ENCODE measurements at regions not wholly inside any gene's neighbourhood (a gene's known extent, or its start where the extent isn't known, plus 50 kb on each side); places are given as distances from the start of the nearest gene placed in this dataset.

DNA sequence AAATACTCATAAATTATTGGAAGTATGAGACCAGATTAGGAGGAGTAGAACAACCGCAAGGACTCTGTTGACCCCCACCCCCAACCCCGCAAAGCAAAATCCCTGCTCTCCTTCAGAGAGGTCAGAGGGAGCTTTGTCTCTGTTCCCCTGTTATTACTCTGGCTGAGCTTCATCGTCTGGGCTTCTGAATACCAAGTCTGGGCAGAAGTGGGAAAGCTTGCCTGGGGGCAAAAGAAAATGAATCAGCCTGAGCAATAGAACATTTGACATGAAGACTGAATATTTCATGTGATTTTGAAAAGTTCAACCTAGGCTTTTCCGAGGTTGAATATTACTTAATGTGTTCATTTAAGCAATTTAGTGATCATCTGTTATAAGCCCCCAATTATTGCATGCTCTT, 114.6 kb upstream of the ARHGAP28 start:
- DNase-seq: no peak

GRCh38 chr18:6616981-6617380, 112.5 kb upstream of the ARHGAP28 start:
- DNase-seq: no peak

GRCh38 chr18:6621437-6621836, 108.1 kb upstream of the ARHGAP28 start:
- no peak for DNase-seq

- no peak for DNase-seq
These were observed 106.2 kb upstream of the ARHGAP28 start for GRCh38 chr18:6623278-6623677.

DNA sequence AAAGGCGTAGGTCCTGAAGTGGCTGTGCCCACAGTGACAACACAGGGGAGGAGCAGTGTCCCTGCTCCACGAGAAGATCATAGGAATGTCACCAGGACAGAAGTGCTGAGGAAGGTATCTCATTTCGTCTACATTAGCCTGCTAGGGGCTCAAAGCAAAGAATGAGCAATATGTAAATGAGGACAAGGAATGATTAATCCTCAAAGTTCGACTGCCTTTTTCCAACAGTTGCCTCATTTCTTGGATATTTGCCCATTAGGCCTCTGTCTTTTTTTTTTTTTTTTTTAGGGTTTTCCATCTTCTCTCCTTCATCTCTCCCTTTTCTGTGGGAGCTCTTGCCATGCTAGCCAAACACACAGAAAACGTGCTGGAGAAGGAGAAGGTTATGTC, 105.2 kb upstream of the ARHGAP28 start:
- no peak for DNase-seq

DNA sequence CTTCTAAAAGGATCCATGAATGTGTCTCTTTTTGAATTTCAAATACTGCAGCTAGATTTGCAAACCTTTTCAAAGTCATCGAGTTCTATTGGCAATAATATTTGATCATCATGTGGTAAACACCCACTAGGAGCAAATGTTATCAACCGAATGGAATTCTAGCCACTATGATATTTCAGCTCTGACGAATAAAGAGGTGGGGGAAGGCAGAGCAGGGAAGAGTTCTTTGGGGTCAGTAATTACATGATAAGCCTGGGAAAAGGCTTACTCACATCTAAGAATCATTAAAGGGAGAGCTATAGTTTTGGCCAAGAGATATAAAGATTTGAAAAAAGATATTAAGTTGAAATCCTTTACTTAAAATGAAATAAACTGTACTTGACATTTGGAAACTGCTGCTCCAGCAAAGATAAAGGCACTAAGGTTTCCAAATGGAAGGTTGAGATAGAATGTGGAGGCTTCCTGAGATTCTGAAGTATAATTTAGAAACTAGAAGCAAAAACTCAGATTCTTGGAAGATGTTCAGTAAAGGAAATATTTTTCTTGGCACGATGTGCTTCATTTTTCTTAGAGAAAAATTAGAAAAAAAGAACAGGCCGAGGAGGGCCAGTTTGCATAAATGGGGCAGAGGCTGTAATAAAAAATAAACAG, 104.7 kb upstream of the ARHGAP28 start:
- no peak for DNase-seq

DNA sequence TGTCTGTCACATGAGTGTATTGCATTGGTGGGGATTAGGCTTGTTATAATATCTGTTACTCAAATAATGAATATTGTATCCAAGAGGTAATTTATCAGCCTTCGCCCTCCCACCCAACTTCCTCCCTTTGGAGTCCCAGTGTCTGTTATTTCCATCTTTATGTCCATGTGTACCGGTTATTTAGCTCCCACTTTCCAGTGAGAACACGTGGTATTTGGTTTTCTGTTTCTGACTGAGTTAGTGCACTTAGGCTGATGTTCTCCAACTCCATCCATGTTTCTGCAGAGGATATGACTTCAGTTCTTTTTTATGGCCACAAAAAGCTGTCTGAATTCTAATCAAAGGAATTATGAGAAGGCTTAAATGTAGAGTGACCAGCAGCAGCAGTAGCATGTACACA, 104.0 kb upstream of the ARHGAP28 start:
- DNase-seq: no peak

DNA sequence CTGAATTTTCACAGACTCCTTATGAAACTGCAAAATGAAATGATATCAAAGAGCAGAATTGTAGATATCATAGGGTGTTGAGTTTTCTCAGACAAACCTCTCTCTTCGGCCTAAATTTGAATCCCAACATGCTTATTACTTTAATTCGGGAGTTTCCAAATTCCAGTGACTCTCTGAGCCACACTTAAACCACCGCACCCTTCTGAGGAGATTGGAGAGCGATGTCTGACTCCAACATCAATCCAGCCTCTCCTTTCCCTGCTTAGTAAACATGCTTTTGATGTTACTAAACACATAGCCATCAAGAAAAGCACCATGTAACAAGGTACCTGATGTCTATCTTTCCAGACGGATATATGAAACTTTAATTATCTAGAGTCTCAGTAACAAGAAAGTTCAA, 103.1 kb upstream of the ARHGAP28 start:
- DNase-seq: no peak

DNA sequence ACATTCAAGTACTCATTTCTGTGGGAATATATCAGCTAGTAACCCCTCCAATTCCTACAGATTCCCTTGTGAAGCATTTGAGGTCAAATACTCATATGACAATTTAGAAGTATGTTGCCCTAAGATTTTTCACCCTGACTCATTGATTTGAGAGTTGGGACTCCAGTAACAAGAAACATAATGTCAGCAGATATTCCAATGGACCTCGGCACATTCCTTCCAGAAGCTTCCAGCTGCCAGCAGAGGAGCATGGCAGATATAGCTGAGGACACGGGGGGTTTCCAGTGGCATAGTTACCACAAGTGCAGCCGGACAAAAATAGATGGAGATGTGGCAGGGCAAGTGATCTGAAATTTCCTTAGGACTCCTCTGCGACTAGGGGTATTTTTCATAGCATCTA, 101.9 kb upstream of the ARHGAP28 start:
- DNase-seq: no peak

DNA sequence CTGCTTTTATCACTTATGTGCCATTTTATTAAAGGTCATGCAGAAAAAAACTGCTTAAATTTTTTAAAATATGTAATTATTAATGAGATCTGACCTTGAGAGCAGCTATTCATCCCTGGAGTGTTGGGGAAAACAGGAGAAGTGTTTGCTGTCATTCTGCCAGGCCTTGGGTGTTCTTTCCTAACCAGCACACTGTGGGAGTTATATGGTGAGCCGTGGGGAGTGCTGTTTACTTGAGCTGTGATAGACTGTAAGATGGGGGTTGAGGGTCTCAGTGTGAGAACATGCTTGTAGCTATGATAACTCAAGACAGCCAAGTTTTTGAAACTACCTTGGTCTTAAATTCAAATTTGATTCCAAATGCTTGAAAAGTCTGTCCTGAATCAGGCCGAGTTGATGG, 101.3 kb upstream of the ARHGAP28 start:
- no peak for DNase-seq

- DNase-seq: no peak
These were observed 99.8 kb upstream of the ARHGAP28 start for GRCh38 chr18:6629635-6630140.

DNA sequence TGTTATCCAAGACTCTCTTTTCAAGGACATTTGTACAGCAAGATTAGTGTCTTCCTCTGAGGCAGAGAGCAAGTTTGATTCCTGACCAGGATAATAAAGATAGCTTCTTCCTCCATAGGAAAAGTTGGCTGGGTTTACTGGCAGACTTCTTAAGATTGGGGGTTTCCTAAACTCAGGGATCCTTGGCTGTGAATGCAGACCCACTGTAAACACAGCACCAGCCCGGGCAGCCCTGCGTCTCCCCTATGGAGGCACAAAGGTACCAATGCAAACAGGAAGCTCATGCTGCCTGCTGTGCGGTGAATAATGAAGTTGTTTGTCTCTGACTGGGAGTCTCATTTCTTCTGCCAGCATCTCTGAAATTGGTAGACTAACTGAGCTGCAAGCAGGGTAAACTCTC, 96.2 kb upstream of the ARHGAP28 start:
- no peak for DNase-seq

DNA sequence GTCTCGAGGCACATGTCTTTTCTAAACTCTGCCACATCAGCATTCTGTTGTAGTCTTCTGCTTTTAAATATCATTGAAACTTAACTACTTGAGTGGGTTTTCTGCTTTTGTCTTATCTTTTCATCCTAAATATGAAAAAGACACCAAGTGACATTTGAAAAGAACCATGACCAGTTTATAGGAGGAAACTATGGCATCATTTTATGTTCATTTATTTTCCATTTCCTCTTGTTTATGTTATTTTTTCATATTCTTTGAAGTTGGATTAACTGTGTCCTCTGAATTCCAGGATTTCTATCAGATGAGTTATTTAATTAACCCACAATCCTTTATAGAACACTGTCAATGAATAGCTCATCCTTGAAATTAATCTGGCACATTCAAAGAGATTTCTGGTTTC, 93.4 kb upstream of the ARHGAP28 start:
- no peak for DNase-seq

- DNase-seq: no peak
These were observed 91.1 kb upstream of the ARHGAP28 start for GRCh38 chr18:6638447-6638846.

- DNase-seq: no peak
These were observed 90.2 kb upstream of the ARHGAP28 start for GRCh38 chr18:6639305-6639704.

GRCh38 chr18:6644836-6645627, 84.5 kb upstream of the ARHGAP28 start:
- no peak for DNase-seq

DNA sequence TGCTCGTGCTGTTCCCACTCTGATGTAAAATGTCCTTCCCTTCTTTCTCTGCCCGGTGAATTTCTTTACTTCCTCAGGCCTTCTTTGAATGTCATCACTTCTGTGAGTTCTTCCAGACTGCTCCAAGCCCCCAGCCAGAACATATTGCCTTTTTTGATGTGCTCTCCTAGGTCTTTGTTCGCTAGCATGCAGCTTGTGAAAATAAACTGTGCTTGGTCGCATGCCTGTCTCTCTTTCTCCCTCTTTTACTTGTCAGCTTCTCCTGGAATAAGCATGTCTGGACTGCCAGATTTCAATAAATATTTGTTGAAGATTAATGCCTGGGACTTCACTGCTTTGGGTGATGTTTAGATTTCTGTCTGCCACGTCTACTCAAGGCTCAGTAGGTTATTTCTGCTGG, 82.7 kb upstream of the ARHGAP28 start:
- no peak for DNase-seq

- no peak for DNase-seq
These were observed 80.9 kb upstream of the ARHGAP28 start for GRCh38 chr18:6648581-6648980.

GRCh38 chr18:6649421-6650126, 79.9 kb upstream of the ARHGAP28 start:
- no peak for DNase-seq

DNA sequence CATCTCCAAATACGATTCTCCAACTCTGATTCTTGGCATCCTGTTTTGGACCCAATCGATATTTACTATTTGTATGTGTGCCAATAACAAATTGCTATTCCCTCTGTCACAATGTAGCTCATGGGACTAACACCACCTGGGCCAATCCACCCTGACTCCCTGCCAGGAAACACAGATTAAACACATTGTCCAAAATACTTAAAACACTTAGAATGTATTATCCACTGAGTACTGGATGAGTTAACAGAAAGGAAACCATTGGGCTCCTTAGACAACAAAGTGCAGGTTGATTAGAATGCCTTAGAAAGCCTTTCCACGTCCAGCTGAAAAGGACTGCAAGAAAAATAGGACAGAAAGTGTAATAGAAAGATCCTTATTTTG, 79.4 kb upstream of the ARHGAP28 start:
- DNase-seq: no peak

DNA sequence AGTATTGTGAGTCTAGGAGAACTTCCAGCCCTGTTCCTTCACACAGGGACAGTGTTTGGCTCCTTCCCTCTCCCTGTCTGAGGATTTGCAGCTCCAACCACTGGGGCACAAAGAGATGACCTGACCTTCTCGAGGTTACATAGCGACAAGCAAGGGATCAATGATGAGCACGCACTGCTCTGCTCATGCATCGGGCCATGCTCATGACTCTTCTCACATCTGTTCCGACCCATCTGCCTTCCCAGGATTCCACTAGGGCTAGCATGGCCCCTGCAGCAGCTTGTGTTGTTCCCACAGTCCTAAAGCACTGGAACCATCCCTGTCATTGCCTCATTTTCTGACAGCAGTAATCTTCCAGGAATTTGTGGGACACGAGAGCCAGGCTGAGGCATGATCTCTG, 78.8 kb upstream of the ARHGAP28 start:
- no peak for DNase-seq

DNA sequence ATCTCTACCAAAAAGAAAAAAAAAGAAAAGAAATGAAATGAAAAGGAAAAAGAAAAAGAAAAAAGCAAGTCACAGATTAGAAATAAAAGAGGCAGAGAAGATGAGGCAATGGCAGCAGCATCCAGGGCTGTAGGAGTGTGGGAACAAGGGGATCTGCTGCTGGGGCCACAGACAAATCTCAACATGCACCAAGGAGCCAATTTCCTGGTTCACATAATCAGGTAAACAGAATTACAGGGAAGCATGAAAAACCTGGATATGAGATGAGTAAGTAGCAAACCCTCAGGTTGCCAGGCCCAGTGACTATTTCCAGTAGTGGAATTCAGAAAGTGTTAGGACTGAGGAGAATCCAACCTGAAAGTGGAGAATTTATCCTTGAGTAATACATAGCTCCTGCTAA, 77.4 kb upstream of the ARHGAP28 start:
- DNase-seq: no peak

DNA sequence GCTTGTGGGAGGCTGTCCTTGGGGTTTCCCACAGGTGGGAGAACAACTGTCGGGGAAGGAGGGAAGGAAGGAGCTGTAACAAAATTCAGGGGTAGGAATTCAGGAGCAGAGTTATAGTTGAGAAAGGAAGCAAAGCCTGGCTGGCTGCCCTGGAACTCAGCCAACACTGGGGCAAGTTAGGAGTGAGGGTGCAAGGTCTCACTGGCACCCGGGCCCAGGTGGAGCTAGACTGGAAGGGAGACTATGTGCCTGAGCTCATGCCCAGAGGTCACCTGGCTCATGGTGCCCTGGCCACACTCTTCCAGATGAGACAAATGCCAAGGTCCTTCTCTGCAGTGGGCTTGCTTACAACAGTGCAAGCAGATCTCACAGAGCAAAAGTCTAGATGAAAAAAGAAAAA, 75.6 kb upstream of the ARHGAP28 start:
- no peak for DNase-seq
